HCT116 (cell line): ENCODE measurements at regions not wholly inside any gene's neighbourhood (a gene's known extent, or its start where the extent isn't known, plus 50 kb on each side); places are given as distances from the start of the nearest gene placed in this dataset.

Source experiments
- ATAC-seq: fragments of 200-7000 bp; cut with Tn5 transposase; 2 replicates; pipeline ENCODE4 v1.9.1; 2020; ENCODE audit warnings: mild to moderate bottlenecking, moderate library complexity
- BruUV-seq: library from RNA; stranded (reverse); fragments of 400-500 nt; replicated peaks from 2 replicates; lab custom pipeline; 2021; lab: Mats Ljungman, UMichigan
- CTCF ChIA-PET: fragments of 300-600 bp; sonication (Branson Sonifier 250); formaldehyde crosslinking; loops from one replicate; lab custom pipeline; 2021; ENCODE audit warnings: antibody characterized with exemption; lab: Charles Lee
- POLR2A ChIA-PET: fragments of 300-600, 350-600 bp; sonication (Branson Sonifier 250); formaldehyde crosslinking; loops from one replicate; lab custom pipeline; 2021; ENCODE audit warnings: antibody characterized with exemption; lab: Charles Lee
- RAD21 ChIA-PET, 2 experiments: fragments of 300-600 bp; sonication (Branson Sonifier 250); formaldehyde crosslinking; loops; one replicate each; lab custom pipeline; 2023; ENCODE audit warnings: low total read pairs in 2 of 2; ENCODE audit not compliant: uncharacterized antibody in 2 of 2, unreplicated experiment in 2 of 2, low non-redundant PET in 1 of 2; lab: Charles Lee
- DNase-seq: peaks from one replicate; pipeline ENCODE4 v3.0.0-alpha.2; 2010; ENCODE audit warnings: low read depth, low spot score
- H2AFZ ChIP-seq: fragments of 200-600 bp; shearing (Covaris generic), sonication (generic); 2 replicates; pipeline ENCODE4 v1.6.1; 2017; ENCODE audit warnings: low read depth, mixed run types, mixed read lengths, antibody characterized with exemption, low read length; ENCODE audit not compliant: poor library complexity, severe bottlenecking
- H3K27ac ChIP-seq: 2 replicates; pipeline ENCODE4 v1.5.1; 2012; ENCODE audit warnings: low read depth, low read length
- H3K27me3 ChIP-seq: fragments of 200-600 bp; sonication (generic); 2 replicates; pipeline ENCODE4 v1.6.1; 2016; ENCODE audit warnings: mixed run types, low read length, mixed read lengths; ENCODE audit not compliant: insufficient read depth
- H3K36me3 ChIP-seq, 2 experiments: fragments of 200-500 bp in 1 of 2; fragments of 200-600 bp in 1 of 2; sonication (Bioruptor generic) in 1 of 2; sonication (generic) in 1 of 2; 2 replicates each; pipeline versions ENCODE4 v1.5.1 to v1.6.1; 2014 to 2016; ENCODE audit warnings: low read length in 2 of 2, inconsistent platforms in 1 of 2, mixed read lengths in 1 of 2, mixed run types in 1 of 2; ENCODE audit not compliant: insufficient read depth in 2 of 2, control insufficient read depth in 1 of 2
- H3K4me1 ChIP-seq, 2 experiments: fragments of 200-600 bp in 1 of 2; sonication (generic) in 1 of 2; 2 replicates each; pipeline versions ENCODE4 v1.5.1 to v1.6.1; 2012 to 2017; ENCODE audit warnings: low read length in 2 of 2, inconsistent platforms in 1 of 2, mild to moderate bottlenecking in 1 of 2, mixed read lengths in 1 of 2, mixed run types in 1 of 2, moderate library complexity in 1 of 2; ENCODE audit not compliant: insufficient read depth in 2 of 2, control insufficient read depth in 1 of 2
- H3K4me2 ChIP-seq: fragments of 200-600 bp; sonication (generic); 2 replicates; pipeline ENCODE4 v1.6.1; 2017; ENCODE audit warnings: mixed run types, low read length, mixed read lengths
- H3K4me3 ChIP-seq, 2 experiments: fragments of 200-600 bp in 1 of 2; sonication (generic) in 1 of 2; replicated peaks in 1 of 2; 2 replicates each; pipeline ENCODE4 v1.5.1; 2011 to 2016; ENCODE audit warnings: low read length in 2 of 2, control low read depth in 1 of 2, low read depth in 1 of 2, mild to moderate bottlenecking in 1 of 2, mixed read lengths in 1 of 2, mixed run types in 1 of 2
- H3K79me2 ChIP-seq: fragments of 200-600 bp; sonication (generic); 2 replicates; pipeline ENCODE4 v1.6.1; 2017; ENCODE audit warnings: mild to moderate bottlenecking, mixed run types, low read length, moderate library complexity, mixed read lengths; ENCODE audit not compliant: insufficient read depth
- H3K9ac ChIP-seq: fragments of 200-600 bp; sonication (generic); 2 replicates; pipeline ENCODE4 v1.6.1; 2016; ENCODE audit warnings: low read length, mixed read lengths
- H3K9me2 ChIP-seq: fragments of 200-600 bp; sonication (generic), shearing (Covaris generic); 2 replicates; pipeline ENCODE4 v1.6.1; 2017; ENCODE audit warnings: mixed run types, mild to moderate bottlenecking, moderate library complexity; ENCODE audit not compliant: insufficient read depth
- H3K9me3 ChIP-seq, 2 experiments: fragments of 200-500 bp in 1 of 2; fragments of 200-600 bp in 1 of 2; sonication (Bioruptor generic) in 1 of 2; sonication (generic) in 1 of 2; 2 replicates each; pipeline ENCODE4 v1.6.1; 2014 to 2017; ENCODE audit warnings: low read length in 2 of 2, mixed read lengths in 2 of 2, inconsistent platforms in 1 of 2, low read depth in 1 of 2, mild to moderate bottlenecking in 1 of 2, mixed run types in 1 of 2, moderate library complexity in 1 of 2; ENCODE audit not compliant: control insufficient read depth in 1 of 2, insufficient read depth in 1 of 2
- H4K20me1 ChIP-seq: fragments of 200-600 bp; sonication (generic), shearing (Covaris generic); 2 replicates; pipeline ENCODE4 v1.6.1; 2017; ENCODE audit warnings: mixed run types, mild to moderate bottlenecking, moderate library complexity; ENCODE audit not compliant: insufficient read depth
- EZH2phosphoT487 ChIP-seq: fragments of 200-600 bp; IDR thresholded peaks from 2 replicates; pipeline ENCODE4 v1.6.1; 2018; ENCODE audit warnings: antibody characterized with exemption, borderline replicate concordance
- FOSL1 ChIP-seq: IDR thresholded peaks from 2 replicates; pipeline ENCODE4 v1.6.1; 2012; ENCODE audit warnings: low read depth
- RAD21 ChIP-seq: IDR thresholded peaks from 2 replicates; pipeline ENCODE4 v1.6.1; 2012; ENCODE audit warnings: low read depth, mild to moderate bottlenecking
- SP1 ChIP-seq: IDR thresholded peaks from 2 replicates; pipeline ENCODE4 v1.6.1; 2012; ENCODE audit warnings: low read depth
- TCF7L2 ChIP-seq: IDR thresholded peaks from 2 replicates; pipeline ENCODE4 v1.7.0; 2011; ENCODE audit warnings: borderline replicate concordance, inconsistent platforms; ENCODE audit not compliant: insufficient read depth, insufficient read length; ENCODE audit errors: extremely low read depth
- YY1 ChIP-seq: IDR thresholded peaks from 2 replicates; pipeline ENCODE4 v1.6.1; 2011; ENCODE audit warnings: low read length, low read depth, moderate library complexity, mild to moderate bottlenecking; ENCODE audit not compliant: insufficient replicate concordance; ENCODE audit errors: extremely low read depth
- intact Hi-C: fragments of 100-400 bp; cut with micrococcal nuclease; formaldehyde crosslinking; loops from 2 replicates; pipeline ENCODE4 v1.10.0; 2022
- TF ChIP-seq, protein P1 (sequence below): IDR thresholded peaks from 2 replicates; pipeline ENCODE4 v1.6.1; 2011; ENCODE audit warnings: mild to moderate bottlenecking, low read length, moderate library complexity; ENCODE audit not compliant: insufficient replicate concordance; ENCODE audit errors: extremely low read depth

DNA sequence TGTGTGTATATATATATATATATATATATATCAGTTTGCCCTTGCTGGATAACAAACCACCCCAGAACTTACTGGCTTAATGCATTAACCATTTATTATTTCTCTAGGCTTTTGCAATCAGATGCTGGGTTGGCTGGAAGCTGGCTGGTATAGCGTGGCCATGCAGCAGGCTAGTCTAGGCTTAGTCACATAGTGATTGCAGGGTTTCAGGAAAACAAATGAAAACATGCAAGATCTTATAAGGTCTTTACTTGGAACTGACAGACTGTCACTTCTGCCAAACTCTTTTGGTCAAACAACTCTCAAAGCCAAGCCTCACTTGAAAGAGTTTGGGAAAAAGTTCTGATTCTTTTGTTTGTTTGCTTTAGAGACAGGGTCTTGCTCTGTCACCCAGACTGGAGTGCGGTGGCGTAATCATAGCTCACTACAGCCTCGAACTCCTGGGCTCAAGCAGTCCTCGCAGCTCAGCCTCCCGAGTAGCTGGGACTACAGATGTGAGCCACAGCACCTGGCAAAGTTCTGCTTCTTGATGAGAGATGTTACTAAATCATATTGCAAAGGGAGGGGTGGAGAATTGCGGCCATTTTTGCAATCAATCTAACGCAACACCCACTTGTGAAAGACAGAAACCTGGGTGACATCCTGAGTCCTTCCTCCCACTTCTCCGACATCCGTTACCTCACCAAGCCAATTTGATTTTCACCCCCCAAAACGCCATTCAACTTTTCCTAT lies 58.7 kb upstream of the SMOX start:
- no peak overlapping the region for H3K4me3 ChIP-seq
- no peaks in the 10 kb centered on the region for H3K79me2 ChIP-seq
- H3K27me3 ChIP-seq = no peaks in the 10 kb centered on the region
- no TSS peak for BruUV-seq
- H2AFZ ChIP-seq = no peak overlapping the region
- no peak overlapping the region for H3K27ac ChIP-seq
- ChIA-PET RAD21 (no interaction called here), CTCF (interaction anchor here (0.6 to 1.3 kb wide), 2 partner anchors 130 to 272 kb away, joined by 3 read pairs; no protein-coding TSS in a partner anchor), POLR2A (no interaction called here)
- no peaks in the 10 kb centered on the region for H4K20me1 ChIP-seq
- H3K9me3 ChIP-seq = peaks cover 0 to 8% of the 10 kb centered on the region in 2 experiments; a peak in 1 of 4 replicates
- H3K4me2 ChIP-seq = no peak overlapping the region
- H3K9me2 ChIP-seq = no peaks in the 10 kb centered on the region
- no peak for DNase-seq
- H3K4me1 ChIP-seq = peaks cover 5 to 16% of the 10 kb centered on the region in 2 experiments; a peak in 3 of 4 replicates
- no peak for TF ChIP-seq YY1
- no peak for TF ChIP-seq EZH2phosphoT487
- TF ChIP-seq, all 23 proteins: peak for 0
- no peak for ATAC-seq
- intact Hi-C loops = loop anchor here (5.0 kb wide), 3 partner anchors 203 to 373 kb away; partner anchors contain the start of genes CENPB and PANK2
- Histone ChIP-seq H3K9ac (no peak overlapping the region), H3K36me3 (no peaks in the 10 kb centered on the region)

DNA sequence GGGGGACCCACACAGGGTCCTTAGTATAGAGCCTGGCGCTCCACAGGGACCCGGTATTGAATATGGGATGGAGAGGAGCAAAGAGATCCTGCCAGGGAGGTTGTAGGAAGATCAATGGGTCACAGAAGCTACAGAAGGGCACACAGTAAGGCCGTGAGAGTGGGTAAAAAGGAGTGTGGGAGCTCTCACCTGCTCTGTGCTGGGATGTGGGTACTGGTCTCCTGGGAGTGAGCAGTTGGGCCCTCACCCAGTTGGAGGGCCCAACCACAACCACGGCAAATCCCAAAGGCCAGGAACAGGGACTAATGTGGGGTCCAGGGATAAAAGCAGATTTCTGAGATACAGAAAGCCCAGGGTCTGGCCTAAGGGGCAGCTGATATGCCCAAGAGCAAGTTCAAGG lies 59.9 kb upstream of the SMOX start:
- Histone ChIP-seq H3K27ac (no peak overlapping the region), H3K9ac (no peak overlapping the region), H3K79me2 (no peaks in the 10 kb centered on the region), H3K36me3 (no peaks in the 10 kb centered on the region), H3K9me3 (no peaks in the 10 kb centered on the region), H3K4me2 (no peak overlapping the region), H3K4me3 (no peak overlapping the region), H3K27me3 (no peaks in the 10 kb centered on the region), H3K4me1 (peaks cover 5 to 21% of the 10 kb centered on the region in 2 experiments; a peak in 3 of 4 replicates), H4K20me1 (no peaks in the 10 kb centered on the region), H2AFZ (no peak overlapping the region), H3K9me2 (no peaks in the 10 kb centered on the region)
- BruUV-seq = no TSS peak
- no peak for ATAC-seq
- ChIA-PET RAD21 (no interaction called here), CTCF (no interaction called here), POLR2A (interaction anchor here (0.6 kb wide), 1 partner anchor 950 kb away, joined by 3 read pairs; no protein-coding TSS in a partner anchor)
- no peak for DNase-seq
- TF ChIP-seq TCF7L2 = no peak
- TF ChIP-seq RAD21 = no peak
- TF ChIP-seq FOSL1 = no peak
- TF ChIP-seq SP1 = no peak
- TF ChIP-seq, protein P1, sequence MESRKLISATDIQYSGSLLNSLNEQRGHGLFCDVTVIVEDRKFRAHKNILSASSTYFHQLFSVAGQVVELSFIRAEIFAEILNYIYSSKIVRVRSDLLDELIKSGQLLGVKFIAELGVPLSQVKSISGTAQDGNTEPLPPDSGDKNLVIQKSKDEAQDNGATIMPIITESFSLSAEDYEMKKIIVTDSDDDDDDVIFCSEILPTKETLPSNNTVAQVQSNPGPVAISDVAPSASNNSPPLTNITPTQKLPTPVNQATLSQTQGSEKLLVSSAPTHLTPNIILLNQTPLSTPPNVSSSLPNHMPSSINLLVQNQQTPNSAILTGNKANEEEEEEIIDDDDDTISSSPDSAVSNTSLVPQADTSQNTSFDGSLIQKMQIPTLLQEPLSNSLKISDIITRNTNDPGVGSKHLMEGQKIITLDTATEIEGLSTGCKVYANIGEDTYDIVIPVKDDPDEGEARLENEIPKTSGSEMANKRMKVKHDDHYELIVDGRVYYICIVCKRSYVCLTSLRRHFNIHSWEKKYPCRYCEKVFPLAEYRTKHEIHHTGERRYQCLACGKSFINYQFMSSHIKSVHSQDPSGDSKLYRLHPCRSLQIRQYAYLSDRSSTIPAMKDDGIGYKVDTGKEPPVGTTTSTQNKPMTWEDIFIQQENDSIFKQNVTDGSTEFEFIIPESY = no peak
- intact Hi-C loops = loop anchor here (5.0 kb wide), 2 partner anchors 201 to 301 kb away; partner anchors contain the start of genes CENPB and PANK2
